ENCODE measurements at regions not wholly inside any gene's neighbourhood (a gene's known extent, or its start where the extent isn't known, plus 50 kb on each side); places are given as distances from the start of the nearest gene placed in this dataset.

DNA sequence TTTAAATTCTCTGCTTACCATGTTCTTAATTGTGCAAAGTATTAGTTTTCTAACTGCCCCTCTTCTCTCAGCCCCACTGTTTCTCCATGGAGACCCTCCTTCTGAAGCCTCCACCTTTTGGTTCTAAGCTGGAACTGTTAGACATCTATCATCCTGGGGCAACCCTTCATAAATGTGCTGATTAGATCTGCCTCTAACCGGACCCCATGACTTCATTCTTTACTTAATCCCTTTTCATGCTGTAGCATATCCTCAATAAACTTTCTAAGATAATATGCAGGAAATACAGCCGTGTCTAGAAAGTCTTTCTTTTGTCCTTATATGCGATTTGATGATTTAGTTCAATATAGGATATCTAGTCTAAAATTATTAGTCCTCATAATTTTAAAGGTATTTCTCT, 1020.1 kb downstream of the ADGRL2 start:
- TF ChIP-seq POLR2A (IDR thresholded peaks at IDR 0.05; ENCODE audit: low read depth, low read length), result no peak
- FAIRE-seq, result peak; percentile 45

DNA sequence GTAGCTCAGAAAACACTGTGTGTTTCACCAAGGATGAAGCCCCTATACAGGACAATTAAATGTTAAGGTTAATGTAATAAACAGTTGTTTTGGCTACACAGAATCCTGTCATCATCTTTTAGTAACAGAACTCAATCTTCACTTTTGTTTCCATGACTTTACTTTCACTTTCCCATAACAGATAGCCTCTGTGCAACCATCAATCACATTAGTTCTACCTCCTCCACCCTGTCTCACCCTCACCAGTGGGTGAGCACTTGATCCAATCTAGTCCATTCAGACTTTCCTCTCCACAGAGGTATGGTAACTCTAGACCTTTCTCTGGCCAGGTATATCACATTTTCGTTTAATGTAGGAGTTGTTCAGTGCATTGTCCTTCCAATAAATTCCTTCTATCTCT, 1018.5 kb downstream of the ADGRL2 start:
- DNase-seq (ENCODE audit: insufficient read length, low spot score), result no peak
- peak; percentile 87 for FAIRE-seq
- TF ChIP-seq POLR2A (IDR thresholded peaks at IDR 0.05; ENCODE audit: low read depth, low read length), result no peak

More for the DNA sequence above, 1020.1 kb downstream of the ADGRL2 start:
- no peak for DNase-seq (ENCODE audit: insufficient read length, low spot score)

DNA sequence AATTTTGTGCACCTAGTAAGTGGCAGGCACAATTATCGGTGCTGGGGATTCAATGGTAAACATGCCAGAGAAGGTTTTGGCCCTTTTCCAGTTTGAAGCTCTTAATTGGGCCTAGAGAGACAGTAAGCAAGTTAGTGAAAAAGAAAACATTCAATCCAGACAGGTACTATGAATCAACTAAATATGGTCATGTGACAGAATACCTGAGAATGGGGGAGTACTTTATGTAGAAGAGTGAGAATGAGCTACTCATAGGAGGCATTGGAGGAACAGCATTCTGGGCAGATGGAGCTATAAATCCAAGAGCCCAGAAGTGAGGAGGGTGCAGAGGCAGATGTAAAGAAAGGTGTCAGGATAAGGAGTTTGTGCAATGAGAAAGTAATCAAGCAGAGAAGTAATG, 1017.9 kb downstream of the ADGRL2 start:
- no peak for TF ChIP-seq POLR2A (IDR thresholded peaks at IDR 0.05; ENCODE audit: low read depth, low read length)
- peak; percentile 20 for FAIRE-seq
- no peak for DNase-seq (ENCODE audit: insufficient read length, low spot score)

DNA sequence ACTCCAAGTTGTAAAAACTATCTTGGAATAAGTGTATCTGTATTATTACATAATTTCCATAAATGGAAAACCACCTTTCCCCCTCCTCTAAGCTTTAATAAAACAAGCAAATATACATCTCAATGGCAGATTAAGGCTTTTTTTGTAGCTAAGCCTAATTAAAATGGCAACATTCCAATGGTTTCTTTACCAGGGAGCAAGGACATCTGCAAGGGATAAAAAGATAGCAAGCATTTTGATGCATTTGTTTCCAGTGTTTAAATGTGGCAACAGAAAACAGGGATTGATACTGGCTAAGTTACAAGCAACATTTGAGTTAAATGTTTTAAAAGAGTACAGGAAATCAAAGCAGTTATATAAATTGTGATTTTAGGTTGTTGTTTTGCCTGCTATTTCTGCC, 1012.7 kb downstream of the ADGRL2 start:
- FAIRE-seq, result no peak
- TF ChIP-seq POLR2A (IDR thresholded peaks at IDR 0.05; ENCODE audit: low read depth, low read length), result no peak
- DNase-seq (ENCODE audit: insufficient read length, low spot score), result no peak

DNA sequence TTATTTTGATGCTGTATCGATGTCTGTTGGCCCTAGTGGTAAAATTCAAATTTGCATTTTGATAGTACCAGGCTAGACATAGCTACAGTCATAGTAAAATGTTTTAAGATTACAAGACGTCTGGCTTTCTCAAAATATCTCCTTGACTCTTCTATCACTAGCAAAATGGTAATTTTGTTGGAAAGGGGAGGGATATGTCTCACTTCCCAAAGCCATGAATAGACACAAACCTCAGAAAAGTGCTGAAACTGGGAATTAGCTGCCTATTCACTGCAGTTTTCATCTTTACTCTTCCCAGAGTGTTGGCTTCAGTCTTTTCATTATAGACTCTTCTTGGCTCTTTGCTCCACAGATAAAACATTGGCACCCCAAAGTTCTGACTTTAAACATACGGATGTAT, 1009.9 kb downstream of the ADGRL2 start:
- no peak for TF ChIP-seq POLR2A (IDR thresholded peaks at IDR 0.05; ENCODE audit: low read depth, low read length)
- DNase-seq (ENCODE audit: insufficient read length, low spot score), result no peak
- no peak for FAIRE-seq

DNA sequence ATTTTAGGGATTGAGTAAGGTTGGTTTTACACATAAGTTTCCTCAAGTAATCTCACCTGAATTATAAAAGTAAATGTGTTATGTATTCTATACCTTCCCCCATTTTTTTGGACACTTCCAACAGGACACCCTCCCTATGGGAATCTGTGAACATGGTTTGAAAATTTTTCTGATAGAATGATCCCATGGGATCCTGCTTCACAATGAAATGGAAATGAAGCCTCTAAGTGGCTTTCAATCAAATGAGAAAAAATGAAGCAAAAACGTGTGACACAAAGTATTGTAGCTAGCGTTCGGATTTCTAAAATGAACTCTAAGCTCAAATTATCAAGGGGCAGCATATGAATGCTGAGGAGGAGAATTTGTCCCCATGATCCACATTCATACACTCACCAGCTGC, 1006.8 kb downstream of the ADGRL2 start:
- FAIRE-seq (no peak), DNase-seq (ENCODE audit: insufficient read length, low spot score) (no peak)
- TF ChIP-seq POLR2A (IDR thresholded peaks at IDR 0.05; ENCODE audit: low read depth, low read length), result no peak

DNA sequence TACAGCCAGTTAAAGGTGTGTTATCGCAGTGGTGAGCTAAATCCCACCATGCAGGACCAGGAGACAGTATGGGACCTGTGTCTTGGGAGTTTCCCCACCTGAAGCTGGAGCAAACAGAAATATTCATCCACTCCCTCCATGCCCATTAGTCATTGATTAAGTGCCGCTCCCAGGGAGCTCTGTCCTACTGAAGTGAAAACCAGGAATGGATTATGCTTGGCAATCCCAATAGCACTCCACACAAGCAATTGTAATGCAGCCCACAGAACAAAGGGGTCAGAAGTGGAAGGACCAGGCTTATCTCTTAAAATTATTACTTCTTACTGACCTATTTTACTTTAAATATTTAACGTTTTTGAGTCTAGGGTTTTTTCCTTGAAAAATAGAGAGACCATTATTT, 1005.4 kb downstream of the ADGRL2 start:
- FAIRE-seq (no peak), DNase-seq (ENCODE audit: insufficient read length, low spot score) (no peak)
- TF ChIP-seq POLR2A (IDR thresholded peaks at IDR 0.05; ENCODE audit: low read depth, low read length), result no peak

DNA sequence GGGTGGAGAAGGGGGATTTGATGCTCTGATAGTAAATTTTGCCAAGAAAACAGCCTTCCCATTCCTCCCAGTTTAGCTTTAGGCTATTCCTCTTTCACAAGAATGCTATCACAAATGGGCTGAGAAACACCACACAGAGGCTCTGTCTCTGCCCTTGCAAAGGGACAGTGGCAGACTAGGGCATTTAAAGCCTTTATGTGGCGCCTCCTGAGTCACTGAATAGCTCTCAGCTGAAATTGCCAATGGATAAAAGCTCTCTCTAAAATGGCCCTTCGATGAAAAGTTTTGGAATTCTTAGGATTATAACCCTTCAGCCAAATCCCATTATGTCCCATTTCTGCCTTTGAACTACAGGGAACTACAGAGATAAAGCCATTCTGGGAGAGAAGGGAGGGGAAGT, 1000.4 kb downstream of the ADGRL2 start:
- FAIRE-seq (no peak), DNase-seq (ENCODE audit: insufficient read length, low spot score) (no peak)
- no peak for TF ChIP-seq POLR2A (IDR thresholded peaks at IDR 0.05; ENCODE audit: low read depth, low read length)

DNA sequence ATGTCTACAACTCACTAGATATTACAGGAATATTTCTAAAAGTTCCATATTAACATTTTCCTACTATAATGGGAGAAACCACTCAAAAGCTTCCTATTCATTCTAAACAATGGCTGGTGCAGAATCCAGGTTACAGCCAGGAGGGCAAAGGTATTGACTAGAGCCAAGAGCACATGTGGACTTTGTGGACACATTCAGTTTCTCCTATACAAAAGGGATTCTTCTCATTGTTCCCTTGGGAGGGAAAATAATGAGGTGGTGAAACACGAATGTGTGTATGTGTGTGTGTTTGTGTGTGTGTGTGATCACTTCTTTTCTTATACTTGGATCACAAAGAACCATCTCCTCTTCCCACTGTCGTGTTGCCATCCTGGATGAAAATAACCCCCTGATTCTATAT, 1000.0 kb downstream of the ADGRL2 start:
- no peak for TF ChIP-seq POLR2A (IDR thresholded peaks at IDR 0.05; ENCODE audit: low read depth, low read length)
- no peak for FAIRE-seq
- DNase-seq (ENCODE audit: insufficient read length, low spot score), result no peak

DNA sequence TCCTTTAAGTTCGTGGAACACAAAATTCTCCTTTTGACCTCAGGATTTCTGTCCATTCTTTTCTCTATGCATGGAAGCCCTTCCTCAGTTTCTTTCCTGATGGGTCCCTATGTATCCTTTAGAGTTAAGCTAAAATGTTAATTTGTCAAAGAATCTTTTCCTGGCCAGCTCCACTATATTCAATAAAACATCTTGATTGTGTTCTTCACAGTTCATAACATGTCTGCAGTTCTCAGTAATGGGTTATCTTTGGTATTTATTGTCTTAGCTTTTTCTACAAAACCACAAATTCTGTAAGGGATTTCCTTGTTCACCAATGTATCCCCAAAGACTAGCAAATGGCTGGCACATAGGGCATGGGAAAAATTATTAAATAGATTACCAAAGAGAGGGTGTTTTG, 998.5 kb downstream of the ADGRL2 start:
- FAIRE-seq, result no peak
- DNase-seq (ENCODE audit: insufficient read length, low spot score), result no peak
- no peak for TF ChIP-seq POLR2A (IDR thresholded peaks at IDR 0.05; ENCODE audit: low read depth, low read length)

DNA sequence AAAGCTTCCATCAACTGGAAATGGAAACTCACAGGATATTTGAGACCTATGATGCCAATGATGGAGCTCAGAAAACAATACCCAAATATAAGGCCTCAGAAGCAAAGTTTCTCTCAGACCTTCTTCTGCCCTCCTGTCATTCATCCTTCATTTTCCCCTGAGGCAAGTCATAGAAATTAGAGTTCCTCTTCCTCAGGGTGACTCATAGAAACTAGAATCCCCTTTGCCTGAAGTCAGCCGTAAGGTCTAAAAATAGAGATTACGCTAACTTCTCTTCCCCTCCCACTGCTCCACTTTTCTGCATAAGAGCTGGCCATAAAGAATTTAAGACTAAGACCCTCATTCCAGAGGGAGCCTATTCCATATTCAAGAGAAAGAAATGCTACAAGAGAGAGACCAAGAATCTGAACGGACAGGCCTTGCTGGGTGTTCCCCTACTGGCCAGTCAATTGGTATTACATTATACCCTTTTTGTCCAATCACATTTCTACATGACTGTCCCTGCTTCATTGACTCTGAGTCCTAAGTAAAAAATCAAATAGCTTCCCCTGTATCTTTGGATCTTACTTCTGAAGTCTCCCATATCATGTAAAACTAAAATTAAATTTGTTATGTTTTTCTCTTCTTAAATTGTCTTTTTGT, 994.9 kb downstream of the ADGRL2 start:
- DNase-seq (ENCODE audit: insufficient read length, low spot score) (no peak), FAIRE-seq (no peak)
- no peak for TF ChIP-seq POLR2A (IDR thresholded peaks at IDR 0.05; ENCODE audit: low read depth, low read length)

DNA sequence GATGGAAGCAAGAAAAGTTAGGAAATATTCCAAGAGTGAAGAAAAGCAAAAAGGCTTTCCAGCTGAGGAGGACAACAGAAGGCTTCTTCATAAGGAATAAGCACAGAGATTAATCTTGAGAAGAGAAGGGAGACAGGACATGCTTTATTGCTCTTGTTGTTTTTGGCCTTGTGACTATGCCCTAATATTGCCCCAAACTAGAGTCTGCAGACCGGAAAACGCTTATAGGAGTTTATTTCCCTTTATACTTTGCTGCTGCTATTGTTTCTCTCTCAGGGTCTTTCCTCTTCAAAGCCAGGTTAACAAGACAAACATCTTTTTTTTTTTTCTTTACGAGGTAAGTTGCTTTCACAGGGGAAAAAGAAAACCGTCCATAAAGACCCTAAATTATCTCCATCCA, 991.4 kb downstream of the ADGRL2 start:
- DNase-seq (ENCODE audit: insufficient read length, low spot score) (no peak), FAIRE-seq (no peak)

DNA sequence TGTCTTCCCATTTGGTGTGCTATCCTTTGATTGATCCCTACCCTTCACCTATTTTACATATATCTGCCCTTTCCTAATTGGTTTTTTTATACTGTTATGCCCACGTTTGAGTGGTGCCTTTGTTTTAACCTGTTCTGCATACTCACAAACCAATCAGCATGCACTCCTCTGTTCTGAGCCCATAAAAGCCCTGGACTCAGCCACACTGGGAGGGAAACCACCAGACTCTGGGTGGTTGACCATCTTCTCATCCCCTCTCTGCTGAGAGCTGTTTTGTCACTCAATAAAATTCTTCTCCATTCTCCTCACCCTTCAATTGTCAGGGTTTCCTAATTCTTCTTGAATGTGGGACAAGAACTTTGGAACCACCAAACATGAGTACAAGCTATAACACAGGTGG, 989.8 kb downstream of the ADGRL2 start:
- no peak for DNase-seq (ENCODE audit: insufficient read length, low spot score)
- no peak for FAIRE-seq
- TF ChIP-seq POLR2A (IDR thresholded peaks at IDR 0.05; ENCODE audit: low read depth, low read length), result no peak

More for the DNA sequence above, 991.4 kb downstream of the ADGRL2 start:
- no peak for TF ChIP-seq POLR2A (IDR thresholded peaks at IDR 0.05; ENCODE audit: low read depth, low read length)

DNA sequence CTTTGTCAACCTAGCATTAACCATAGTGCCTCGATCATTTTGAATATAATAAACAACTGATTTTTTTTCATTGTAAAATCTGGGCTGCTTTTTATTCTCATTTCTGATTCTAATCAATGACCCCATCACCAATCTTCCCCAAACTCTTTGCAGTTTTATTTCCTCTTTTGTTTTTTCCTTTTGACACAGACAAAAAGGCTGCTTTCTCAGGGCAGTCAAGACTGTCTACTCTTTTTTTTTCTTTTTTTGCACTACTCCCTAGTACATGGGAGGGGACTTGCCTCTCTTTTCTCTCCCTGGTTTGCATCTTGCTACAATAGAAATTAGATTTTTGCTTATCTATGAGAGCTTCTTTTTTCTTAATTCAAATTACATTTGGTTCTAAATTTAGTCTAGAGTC, 987.9 kb downstream of the ADGRL2 start:
- no peak for DNase-seq (ENCODE audit: insufficient read length, low spot score)
- no peak for FAIRE-seq
- TF ChIP-seq POLR2A (IDR thresholded peaks at IDR 0.05; ENCODE audit: low read depth, low read length), result no peak

DNA sequence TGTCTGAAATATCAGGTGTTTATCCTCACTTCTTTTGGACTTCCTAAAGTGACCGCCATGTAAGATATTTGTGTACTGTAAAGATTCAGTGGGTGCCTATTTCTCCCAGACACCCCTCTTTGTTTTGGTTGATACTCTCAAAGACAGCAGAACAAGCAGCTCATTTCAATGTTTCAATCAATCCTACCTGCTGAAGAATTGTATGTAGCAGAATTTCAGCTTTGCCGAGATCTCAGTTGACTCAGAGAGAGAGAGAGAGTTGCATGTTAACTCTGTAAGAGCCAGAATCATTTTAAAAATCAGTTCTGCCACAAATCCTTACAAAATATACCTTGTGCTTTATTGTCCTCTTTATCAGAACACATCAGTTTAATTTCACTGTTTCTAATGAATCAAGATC, 987.3 kb downstream of the ADGRL2 start:
- DNase-seq (ENCODE audit: insufficient read length, low spot score) (no peak), FAIRE-seq (no peak)
- no peak for TF ChIP-seq POLR2A (IDR thresholded peaks at IDR 0.05; ENCODE audit: low read depth, low read length)

DNA sequence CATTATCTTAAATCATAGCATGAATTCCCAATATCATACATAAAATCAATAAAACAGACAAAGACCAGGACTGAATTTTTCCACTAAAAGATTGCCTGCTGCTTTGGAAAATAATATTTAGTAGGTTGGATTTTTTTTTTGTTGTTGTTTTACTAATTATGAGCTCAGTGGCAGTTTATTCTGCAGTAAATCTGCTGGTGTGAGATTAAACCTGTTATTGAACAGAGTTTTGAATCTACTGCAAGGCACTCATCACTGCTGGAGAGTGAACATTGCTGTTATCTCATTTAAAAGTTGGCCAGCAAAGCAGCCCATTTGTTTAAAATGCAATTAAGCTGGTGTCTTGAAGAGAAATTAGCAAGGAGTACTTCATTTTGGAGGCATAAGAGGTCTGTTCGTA, 986.1 kb downstream of the ADGRL2 start:
- FAIRE-seq, result no peak
- TF ChIP-seq POLR2A (IDR thresholded peaks at IDR 0.05; ENCODE audit: low read depth, low read length), result no peak
- DNase-seq (ENCODE audit: insufficient read length, low spot score), result no peak

Measured in H54 (cell line).